PC-9 (cell line): ENCODE measurements at regions not wholly inside any gene's neighbourhood (a gene's known extent, or its start where the extent isn't known, plus 50 kb on each side); places are given as distances from the start of the nearest gene placed in this dataset.

ENCODE experiments used
- BruUV-seq: library from RNA; stranded (reverse); fragments of 400-500 nt; replicated peaks from 2 replicates; lab custom pipeline; 2021; lab: Mats Ljungman, UMichigan
- CTCF ChIA-PET: fragments of 300-600 bp; sonication (Branson Sonifier 250); formaldehyde crosslinking; loops from one replicate; lab custom pipeline; 2022; ENCODE audit warnings: antibody characterized with exemption; lab: Charles Lee
- POLR2A ChIA-PET: fragments of 300-600 bp; sonication (Branson Sonifier 250); formaldehyde crosslinking; loops from one replicate; lab custom pipeline; 2022; ENCODE audit warnings: antibody characterized with exemption; ENCODE audit not compliant: unreplicated experiment; lab: Charles Lee
- DNase-seq, 2 experiments: peaks; one replicate each; pipeline versions ENCODE4 v3.0.0 to v3.0.0-alpha.2; 2015 to 2022; ENCODE audit warnings: mixed read lengths in 1 of 2
- H2AFZ ChIP-seq: fragments of 200-600 bp; sonication (generic); 2 replicates; pipeline ENCODE4 v1.8.1; 2017; ENCODE audit warnings: antibody characterized with exemption
- H3F3A ChIP-seq: fragments of 200-600 bp; sonication (generic); 2 replicates; pipeline ENCODE4 v1.8.1; 2017; ENCODE audit warnings: antibody characterized with exemption, mild to moderate bottlenecking, low read depth; ENCODE audit not compliant: insufficient read depth
- H3K27ac ChIP-seq: fragments of 200-600 bp; sonication (generic); 2 replicates; pipeline ENCODE4 v1.6.1; 2016; ENCODE audit warnings: mixed run types
- H3K27me3 ChIP-seq: fragments of 200-600 bp; sonication (generic); 2 replicates; pipeline ENCODE4 v1.6.1; 2016; ENCODE audit warnings: low read depth, mixed run types; ENCODE audit not compliant: insufficient read depth
- H3K36me3 ChIP-seq: fragments of 200-600 bp; sonication (generic); 2 replicates; pipeline ENCODE4 v1.6.1; 2016; ENCODE audit warnings: low read depth, mixed run types
- H3K4me1 ChIP-seq: fragments of 200-600 bp; sonication (generic); replicated peaks from 2 replicates; pipeline ENCODE4 v1.6.1; 2016; ENCODE audit warnings: mixed run types; ENCODE audit not compliant: insufficient read depth
- H3K4me2 ChIP-seq: fragments of 200-600 bp; sonication (generic); 2 replicates; pipeline ENCODE4 v1.6.1; 2017; ENCODE audit warnings: mixed run types
- H3K4me3 ChIP-seq: fragments of 200-600 bp; sonication (generic); 2 replicates; pipeline ENCODE4 v1.6.1; 2016; ENCODE audit warnings: mixed run types
- H3K79me2 ChIP-seq: fragments of 200-600 bp; sonication (generic); 2 replicates; pipeline ENCODE4 v1.6.1; 2017; ENCODE audit warnings: low read depth, mixed run types
- H3K9me2 ChIP-seq: fragments of 200-600 bp; sonication (generic); 2 replicates; pipeline ENCODE4 v1.8.1; 2017; ENCODE audit warnings: mild to moderate bottlenecking; ENCODE audit not compliant: insufficient read depth
- H3K9me3 ChIP-seq: fragments of 200-600 bp; sonication (generic); 2 replicates; pipeline ENCODE4 v1.8.1; 2016; ENCODE audit warnings: low read depth; ENCODE audit not compliant: insufficient read depth
- H4K20me1 ChIP-seq: fragments of 200-600 bp; sonication (generic); 2 replicates; pipeline ENCODE4 v1.8.1; 2017; ENCODE audit not compliant: insufficient read depth
- CTCF ChIP-seq: fragments of 200-600 bp; sonication (generic); conservative IDR thresholded peaks from 2 replicates; pipeline ENCODE4 v1.6.1; 2017; ENCODE audit warnings: mixed run types, antibody characterized with exemption, mild to moderate bottlenecking, moderate library complexity
- EZH2 ChIP-seq: fragments of 200-600 bp; sonication (generic); IDR thresholded peaks from 2 replicates; pipeline ENCODE4 v1.8.0; 2017; ENCODE audit warnings: antibody characterized with exemption, low read depth
- intact Hi-C: fragments of 100-400 bp; cut with micrococcal nuclease; formaldehyde crosslinking; loops from one replicate; pipeline ENCODE4 v1.10.0; 2022; ENCODE audit not compliant: unreplicated experiment

GRCh38 chr4:163790231-163790630 is 295.7 kb downstream of the TMA16 start:
- Histone ChIP-seq H3K4me1 (no peaks in the 10 kb centered on the region), H3K79me2 (no peaks in the 10 kb centered on the region), H3K4me3 (no peak overlapping the region), H4K20me1 (no peaks in the 10 kb centered on the region), H3K4me2 (no peak overlapping the region), H2AFZ (no peak overlapping the region), H3K27ac (no peak overlapping the region), H3K27me3 (no peaks in the 10 kb centered on the region), H3K9me2 (no peaks in the 10 kb centered on the region), H3K9me3 (no peaks in the 10 kb centered on the region), H3F3A (no peaks in the 10 kb centered on the region), H3K36me3 (no peaks in the 10 kb centered on the region)
- POLR2A ChIA-PET: no interaction called here
- BruUV-seq: no TSS peak
- intact Hi-C loops: no loop called here
- CTCF ChIA-PET: no interaction called here
- DNase-seq: no peak
- TF ChIP-seq EZH2: no peak
- TF ChIP-seq CTCF: no peak

GRCh38 chr4:163795885-163796284 is 301.4 kb downstream of the TMA16 start:
- no peaks in the 10 kb centered on the region for H3K9me3 ChIP-seq
- BruUV-seq: no TSS peak
- H3K27me3 ChIP-seq: no peaks in the 10 kb centered on the region
- no peak overlapping the region for H3K4me2 ChIP-seq
- H3K27ac ChIP-seq: no peak overlapping the region
- H3K4me1 ChIP-seq: no peaks in the 10 kb centered on the region
- no peaks in the 10 kb centered on the region for H3K79me2 ChIP-seq
- H2AFZ ChIP-seq: no peak overlapping the region
- TF ChIP-seq CTCF (no peak), EZH2 (no peak)
- intact Hi-C loops: no loop called here
- H3F3A ChIP-seq: no peaks in the 10 kb centered on the region
- H3K9me2 ChIP-seq: no peaks in the 10 kb centered on the region
- POLR2A ChIA-PET: no interaction called here
- no peak overlapping the region for H3K4me3 ChIP-seq
- no peaks in the 10 kb centered on the region for H3K36me3 ChIP-seq
- no peak for DNase-seq
- CTCF ChIA-PET: no interaction called here
- no peaks in the 10 kb centered on the region for H4K20me1 ChIP-seq

- no peak overlapping the region for H3K4me3 ChIP-seq
- no peaks in the 10 kb centered on the region for H4K20me1 ChIP-seq
- no peaks in the 10 kb centered on the region for H3K27me3 ChIP-seq
- BruUV-seq: no TSS peak
- H3K4me2 ChIP-seq: no peak overlapping the region
- TF ChIP-seq EZH2: no peak
- TF ChIP-seq CTCF: no peak
- H3K27ac ChIP-seq: no peak overlapping the region
- no peaks in the 10 kb centered on the region for H3K9me3 ChIP-seq
- ChIA-PET CTCF (no interaction called here), POLR2A (no interaction called here)
- H3K79me2 ChIP-seq: no peaks in the 10 kb centered on the region
- H3F3A ChIP-seq: no peaks in the 10 kb centered on the region
- no peaks in the 10 kb centered on the region for H3K9me2 ChIP-seq
- DNase-seq: no peak
- H2AFZ ChIP-seq: no peak overlapping the region
- intact Hi-C loops: no loop called here
- no peaks in the 10 kb centered on the region for H3K4me1 ChIP-seq
- H3K36me3 ChIP-seq: no peaks in the 10 kb centered on the region
Measured at GRCh38 chr4:163804001-163804400, 309.5 kb downstream of the TMA16 start.
